ENCODE measurements at regions not wholly inside any gene's neighbourhood (a gene's known extent, or its start where the extent isn't known, plus 50 kb on each side); places are given as distances from the start of the nearest gene placed in this dataset.
"Not testable (repeated sequence)": the region's sequence is repeated elsewhere in the genome, so short reads cannot be mapped to it uniquely, and the experiment has no call there.

DNA sequence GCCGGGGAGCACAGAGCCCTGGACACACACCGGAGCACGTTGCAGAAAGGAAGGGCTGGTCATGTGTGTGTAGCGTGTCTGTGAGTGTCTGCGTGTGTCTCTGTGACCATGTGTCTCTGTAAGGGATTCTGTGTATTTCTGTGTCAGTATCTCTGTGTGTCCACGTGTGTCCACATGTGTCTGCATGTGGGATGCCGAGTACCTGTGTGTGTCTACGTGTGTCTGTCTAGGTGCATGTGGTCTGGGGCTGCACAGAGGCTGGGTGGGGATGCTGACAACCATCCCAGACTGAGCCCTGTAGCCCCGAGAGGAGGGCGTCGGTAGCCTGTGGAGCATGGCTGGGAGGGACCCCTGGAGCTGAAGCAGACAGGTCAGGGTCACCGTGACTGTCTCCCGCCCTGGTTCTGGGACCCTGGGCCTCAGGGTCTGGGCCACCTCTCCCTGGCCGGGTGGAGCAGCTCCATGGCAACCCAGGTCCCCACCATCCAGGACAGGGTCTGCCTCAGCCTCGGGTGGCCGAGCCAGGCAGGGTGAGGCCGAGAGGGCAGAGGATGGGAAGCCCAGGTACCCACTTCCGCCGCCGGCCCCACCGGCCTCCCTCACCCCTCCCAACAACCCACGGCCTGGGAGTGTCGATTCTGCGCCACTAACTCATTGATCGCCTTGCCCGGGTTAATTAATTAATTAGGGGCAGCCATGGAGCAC lies 122.7 kb downstream of the FAM53A start:
- DNase-seq (ENCODE audit: low spot score) = no peak

DNA sequence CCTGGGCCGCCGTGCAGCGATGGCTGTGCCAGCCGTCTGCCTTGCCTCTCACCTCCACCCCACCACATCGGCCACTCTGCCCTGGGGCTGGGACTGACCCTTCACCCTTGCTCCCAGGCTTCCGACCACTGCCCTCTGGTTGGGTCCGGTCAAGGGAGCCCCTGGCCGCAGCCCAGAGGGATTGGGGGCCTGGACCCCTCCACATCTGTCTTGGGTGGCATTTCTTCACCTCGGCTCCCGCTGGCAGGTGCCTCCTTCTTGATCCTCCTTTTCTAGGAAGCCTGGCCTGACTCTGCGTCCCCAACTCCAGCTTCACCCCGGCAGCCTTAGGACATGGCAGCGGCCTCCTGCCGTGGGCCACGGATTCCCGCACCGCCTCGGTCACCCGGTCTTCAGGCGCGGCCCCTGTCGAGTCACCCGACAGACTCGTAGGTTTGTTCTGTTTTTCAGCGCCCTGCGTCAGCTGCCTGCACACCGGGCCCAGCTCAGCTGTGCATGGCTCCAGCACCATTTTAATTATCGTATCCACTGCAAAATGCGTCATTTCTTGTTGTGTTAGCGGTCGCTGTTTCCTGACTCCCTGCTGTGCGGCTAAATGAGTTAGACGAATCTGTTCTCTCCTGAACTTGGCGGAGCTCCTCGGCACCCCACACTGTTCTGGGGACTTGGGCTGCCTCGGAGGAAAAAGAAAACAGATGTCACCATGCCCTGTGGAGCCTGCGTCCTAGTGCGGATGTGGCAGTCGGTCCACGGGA lies 124.0 kb downstream of the FAM53A start:
- DNase-seq (ENCODE audit: low spot score) = no peak

DNA sequence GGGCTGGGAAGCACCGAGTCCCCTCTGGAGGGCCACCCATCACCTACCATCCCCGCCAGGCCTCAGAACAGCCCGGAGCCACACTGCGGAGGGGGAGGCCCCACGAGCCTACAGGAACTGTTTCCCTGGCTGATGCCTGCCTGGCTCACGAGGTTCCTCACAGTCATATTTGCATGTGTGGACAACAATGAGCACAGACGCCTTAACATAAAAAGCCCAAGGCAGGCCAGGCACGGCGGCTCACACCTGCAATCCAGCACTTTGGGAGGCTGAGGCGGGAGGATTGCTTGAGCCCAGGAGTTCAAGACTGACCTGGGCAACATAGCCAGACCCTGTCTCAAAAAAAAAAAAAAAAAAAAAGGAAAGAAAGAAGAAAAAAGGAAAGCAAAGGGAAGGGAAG lies 125.9 kb downstream of the FAM53A start:
- no peak for DNase-seq (ENCODE audit: low spot score)

- DNase-seq (ENCODE audit: low spot score) = no peak
Measured at GRCh38 chr4:1557221-1557597, 126.9 kb downstream of the FAM53A start.

GRCh38 chr4:1556541-1557220 lies 127.4 kb downstream of the FAM53A start:
- peak; percentile 30 for DNase-seq (ENCODE audit: low spot score)

- DNase-seq (ENCODE audit: low spot score) = no peak
Measured at GRCh38 chr4:1554876-1555265, 129.2 kb downstream of the FAM53A start.

DNA sequence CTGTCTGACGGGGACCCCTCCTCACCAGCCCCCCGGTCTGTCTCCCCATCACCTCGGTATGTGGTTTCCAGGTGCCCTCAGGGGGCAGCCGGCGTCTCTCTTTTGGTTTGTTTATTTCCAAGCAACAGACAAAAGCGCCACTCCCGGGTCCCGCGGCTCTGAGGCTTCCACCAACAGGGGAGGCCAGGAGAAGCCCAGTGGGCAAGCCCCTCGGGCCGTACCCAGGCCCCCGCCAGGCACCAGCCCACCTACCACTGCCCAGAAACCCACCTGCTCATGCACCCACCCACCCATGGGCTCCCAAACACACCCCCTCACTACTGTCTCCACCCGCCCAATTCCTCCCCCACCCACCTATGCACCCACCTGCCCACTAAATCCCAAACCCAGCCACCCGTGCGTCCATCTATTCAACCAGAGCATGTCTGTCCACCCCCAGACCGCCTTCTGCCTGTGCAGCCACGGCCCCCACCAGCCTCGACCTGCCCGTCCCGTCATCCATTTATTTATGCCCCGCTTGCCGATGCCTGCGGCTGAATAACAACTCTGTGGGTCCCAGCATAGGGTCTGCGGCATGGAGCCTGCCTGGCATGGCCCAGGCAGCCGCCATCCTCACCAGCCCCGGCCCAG lies 129.8 kb downstream of the FAM53A start:
- DNase-seq (ENCODE audit: low spot score) = no peak

DNA sequence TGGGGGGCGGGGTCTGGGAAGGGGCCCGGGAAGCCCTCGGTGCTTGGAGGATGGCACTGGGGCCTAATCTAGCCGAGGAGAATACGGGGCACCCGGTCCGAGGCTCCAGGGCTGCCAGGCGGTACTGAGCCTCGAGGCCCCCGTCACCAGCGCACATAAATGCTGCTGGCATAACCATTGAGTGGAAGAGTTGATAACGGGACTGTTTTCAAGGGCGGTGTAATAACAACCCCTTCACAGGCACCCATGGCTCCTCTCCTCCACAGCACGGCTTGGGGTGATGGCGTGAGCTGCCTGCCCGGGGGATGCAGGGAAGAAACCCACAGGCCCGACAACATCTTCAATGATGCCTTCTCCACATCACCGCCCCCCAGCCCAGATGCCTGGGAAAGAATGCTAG lies 130.7 kb downstream of the FAM53A start:
- no peak for DNase-seq (ENCODE audit: low spot score)

- no peak for DNase-seq (ENCODE audit: low spot score)
Measured at GRCh38 chr4:1552451-1552850, 131.7 kb downstream of the FAM53A start.

DNA sequence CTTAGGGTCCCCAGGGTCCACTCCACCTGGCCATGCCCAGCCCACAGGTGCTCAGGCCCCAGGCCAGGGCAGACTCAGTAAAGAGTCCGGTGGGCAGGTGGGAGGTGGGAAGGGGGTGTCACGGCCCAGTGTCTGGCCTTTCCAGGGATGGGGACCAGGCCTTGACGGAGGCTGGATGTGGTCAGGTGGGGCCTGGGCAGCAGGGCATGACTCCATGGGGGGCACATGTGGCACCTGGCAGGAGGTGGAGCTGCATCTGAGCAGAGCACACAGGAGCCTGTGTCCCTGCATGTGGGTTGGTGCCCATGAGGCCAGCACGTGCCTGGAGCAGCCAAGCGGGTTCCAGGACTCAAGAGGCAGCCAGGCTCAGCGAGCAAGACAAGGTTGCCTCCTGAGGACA lies 132.9 kb downstream of the FAM53A start:
- no peak for DNase-seq (ENCODE audit: low spot score)

GRCh38 chr4:1550122-1551070 lies 133.7 kb downstream of the FAM53A start:
- DNase-seq (ENCODE audit: low spot score) = no peak

GRCh38 chr4:1549638-1550035 lies 134.5 kb downstream of the FAM53A start:
- DNase-seq (ENCODE audit: low spot score) = no peak

- peak; percentile 55 for DNase-seq (ENCODE audit: low spot score)
Measured at GRCh38 chr4:1548827-1549637, 135.1 kb downstream of the FAM53A start.

- no peak for DNase-seq (ENCODE audit: low spot score)
Measured at GRCh38 chr4:1547856-1548826, 136.0 kb downstream of the FAM53A start.

DNA sequence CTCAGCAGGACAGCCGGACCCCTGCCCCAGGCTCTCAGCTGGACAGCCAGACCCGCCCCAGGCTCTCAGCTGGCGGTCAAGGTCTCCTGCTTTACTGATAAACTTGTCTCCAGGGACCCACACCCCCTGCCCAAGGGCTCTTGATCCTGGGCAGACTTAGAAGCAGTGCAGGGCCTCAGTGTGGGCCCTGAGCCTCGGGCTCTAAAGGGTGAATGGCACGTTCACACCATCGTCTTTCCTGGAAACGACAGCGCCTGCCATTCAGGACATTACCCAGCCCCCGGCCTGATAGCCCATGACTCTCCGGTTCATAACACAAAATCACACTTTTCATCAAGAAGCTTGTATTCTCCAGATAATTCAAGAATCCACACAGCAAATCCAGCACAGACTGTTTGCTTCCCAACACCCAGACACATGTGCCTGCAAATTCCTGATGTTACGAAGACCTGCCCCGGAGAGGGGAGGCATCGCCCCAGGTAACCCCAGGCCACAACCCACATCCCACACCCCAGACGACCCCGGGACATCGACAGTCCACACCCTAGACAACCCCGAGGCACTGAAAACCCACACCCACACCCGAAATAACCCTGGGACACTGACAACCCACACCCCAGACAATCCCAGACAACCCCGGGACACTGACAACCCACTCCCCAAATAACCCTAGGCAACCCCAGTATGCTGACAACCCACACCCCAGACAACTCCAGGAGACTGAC lies 136.8 kb downstream of the FAM53A start:
- no peak for DNase-seq (ENCODE audit: low spot score)

GRCh38 chr4:1544861-1545281 lies 138.6 kb upstream of the NKX1-1 start:
- DNase-seq (ENCODE audit: low spot score) = no peak

DNA sequence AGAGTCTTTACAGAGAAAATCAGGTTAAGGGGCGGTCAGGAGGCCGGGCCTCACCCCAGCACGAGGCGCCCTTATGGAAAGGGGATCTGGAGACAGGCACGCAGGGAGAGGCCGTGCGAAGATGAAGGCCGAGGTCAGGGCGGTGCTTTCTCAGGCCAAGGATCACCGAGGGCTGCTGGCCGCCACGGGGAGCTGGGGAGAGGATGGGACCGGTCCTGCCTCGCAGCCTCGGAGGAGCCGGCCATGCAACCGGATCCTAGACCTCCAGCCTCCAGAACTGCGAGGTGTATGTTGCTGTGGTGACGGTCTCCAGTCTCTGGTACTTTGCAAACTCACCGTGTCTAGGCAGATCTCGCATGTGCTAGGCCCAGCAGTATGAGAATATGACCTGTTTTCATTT lies 138.2 kb upstream of the NKX1-1 start:
- not testable (repeated sequence) for DNase-seq (ENCODE audit: low spot score)

DNA sequence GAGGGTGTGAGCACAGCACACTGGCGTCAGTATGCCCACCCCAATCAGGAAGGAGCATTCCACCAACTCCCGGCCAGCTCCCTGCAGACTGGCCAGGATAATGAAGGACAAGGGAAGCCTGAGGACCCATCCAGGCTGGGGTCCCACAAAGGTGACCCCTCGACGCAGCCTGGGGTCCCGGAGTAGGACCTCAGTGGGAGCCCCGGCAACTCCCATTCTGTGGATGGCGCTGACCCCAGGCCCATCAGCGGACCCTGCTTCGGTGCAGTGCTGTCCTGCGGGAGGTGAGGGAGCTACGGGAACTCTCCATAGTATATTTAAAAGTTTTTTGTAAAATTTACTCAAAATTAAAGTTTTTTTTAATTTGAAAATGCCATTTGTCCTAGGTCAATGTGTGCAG lies 137.7 kb upstream of the NKX1-1 start:
- DNase-seq (ENCODE audit: low spot score) = no peak

GRCh38 chr4:1543561-1543960 lies 137.3 kb upstream of the NKX1-1 start:
- DNase-seq (ENCODE audit: low spot score) = no peak

Data from NAMALWA (cell line).